ENCODE measurements at regions not wholly inside any gene's neighbourhood (a gene's known extent, or its start where the extent isn't known, plus 50 kb on each side); places are given as distances from the start of the nearest gene placed in this dataset.

DNA sequence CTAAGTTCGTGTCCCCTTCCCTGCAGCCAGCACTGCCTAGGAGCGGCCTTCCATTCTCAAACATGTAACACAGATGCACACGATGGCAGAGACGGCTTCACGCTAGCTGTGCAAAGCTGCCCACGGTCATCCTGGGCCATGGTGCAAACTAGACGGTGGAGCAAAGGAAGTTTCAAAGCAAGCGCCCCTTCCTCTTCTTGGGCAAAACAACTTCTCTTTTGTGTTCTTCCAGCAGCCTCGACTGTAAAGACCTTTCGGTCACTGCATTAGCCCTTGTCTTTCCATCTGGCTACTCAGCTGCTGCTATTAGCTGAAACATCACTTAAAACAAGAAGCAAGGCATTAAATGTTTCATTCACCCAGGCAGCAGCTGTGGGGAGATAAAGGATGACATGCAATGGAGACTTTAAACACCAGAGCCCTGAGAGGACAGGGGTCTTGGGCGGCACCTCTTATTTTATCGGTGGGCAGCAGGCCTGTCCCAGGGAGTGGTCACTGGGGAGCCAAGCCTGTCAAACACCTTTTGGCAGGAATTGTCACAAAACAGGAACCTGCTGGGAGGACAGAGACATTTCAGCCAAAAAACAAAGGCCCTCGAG lies 214.8 kb downstream of the KLF6 start:
- no peaks in the 10 kb centered on the region for H4K20me1 ChIP-seq (ENCODE audit: insufficient read depth, low read length)
- H3K9ac ChIP-seq (ENCODE audit: low read length): no peak overlapping the region
- no peak overlapping the region for H3K4me2 ChIP-seq (ENCODE audit: low read length)
- H3K79me2 ChIP-seq (ENCODE audit: insufficient read depth, low read length): no peaks in the 10 kb centered on the region
- no peak overlapping the region for H3K4me3 ChIP-seq (ENCODE audit: low read depth, low read length, poor library complexity, severe bottlenecking)
- no peaks in the 10 kb centered on the region for H3K9me3 ChIP-seq (ENCODE audit: low read length)
- no peaks in the 10 kb centered on the region for H3K9me2 ChIP-seq (ENCODE audit: low read depth, low read length)
- H3F3A ChIP-seq (ENCODE audit: insufficient read depth, low read length): no peaks in the 10 kb centered on the region
- no peaks in the 10 kb centered on the region for H3K36me3 ChIP-seq (ENCODE audit: insufficient read depth, low read length)
- H2AFZ ChIP-seq (ENCODE audit: low read length): no peak overlapping the region
- no peaks in the 10 kb centered on the region for H3K27me3 ChIP-seq (ENCODE audit: insufficient read depth, low read length)
- H3K4me1 ChIP-seq (ENCODE audit: insufficient read depth, low read length, severe bottlenecking): no peaks in the 10 kb centered on the region
- H3K27ac ChIP-seq (ENCODE audit: low read depth, low read length, poor library complexity, severe bottlenecking): no peak overlapping the region
- TF ChIP-seq CTCF (IDR thresholded peaks at IDR 0.05; ENCODE audit: low read length) (no peak), EZH2 (IDR thresholded peaks at IDR 0.05; ENCODE audit: borderline replicate concordance, low read length) (no peak)

DNA sequence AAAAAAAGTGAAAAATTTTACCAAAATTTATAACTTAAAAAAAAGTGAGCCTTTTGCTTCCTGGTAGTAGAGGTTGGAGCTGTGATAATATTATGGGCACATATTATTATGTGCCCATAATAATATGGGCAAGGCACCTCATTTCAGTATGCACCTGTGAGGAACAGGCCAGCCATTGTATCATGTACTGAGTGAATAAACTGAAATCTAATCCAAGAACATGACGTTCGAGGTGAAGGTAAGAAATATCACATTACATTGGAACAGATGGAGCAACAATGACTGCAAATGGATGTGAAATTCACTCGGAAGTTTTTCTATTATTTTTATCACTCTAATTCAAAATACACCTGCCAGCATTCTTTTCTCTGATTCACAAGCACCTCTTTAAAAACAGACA lies 216.0 kb downstream of the KLF6 start:
- H3K27me3 ChIP-seq (ENCODE audit: insufficient read depth, low read length): no peaks in the 10 kb centered on the region
- no peak overlapping the region for H3K4me3 ChIP-seq (ENCODE audit: low read depth, low read length, poor library complexity, severe bottlenecking)
- H3K27ac ChIP-seq (ENCODE audit: low read depth, low read length, poor library complexity, severe bottlenecking): no peak overlapping the region
- H3K4me1 ChIP-seq (ENCODE audit: insufficient read depth, low read length, severe bottlenecking): no peaks in the 10 kb centered on the region
- H2AFZ ChIP-seq (ENCODE audit: low read length): no peak overlapping the region
- no peaks in the 10 kb centered on the region for H3K79me2 ChIP-seq (ENCODE audit: insufficient read depth, low read length)
- no peaks in the 10 kb centered on the region for H3K9me3 ChIP-seq (ENCODE audit: low read length)
- no peaks in the 10 kb centered on the region for H3K36me3 ChIP-seq (ENCODE audit: insufficient read depth, low read length)
- H3K4me2 ChIP-seq (ENCODE audit: low read length): no peak overlapping the region
- no peaks in the 10 kb centered on the region for H3F3A ChIP-seq (ENCODE audit: insufficient read depth, low read length)
- H4K20me1 ChIP-seq (ENCODE audit: insufficient read depth, low read length): no peaks in the 10 kb centered on the region
- no peak overlapping the region for H3K9ac ChIP-seq (ENCODE audit: low read length)
- H3K9me2 ChIP-seq (ENCODE audit: low read depth, low read length): no peaks in the 10 kb centered on the region
- no peak for TF ChIP-seq CTCF (IDR thresholded peaks at IDR 0.05; ENCODE audit: low read length)
- TF ChIP-seq EZH2 (IDR thresholded peaks at IDR 0.05; ENCODE audit: borderline replicate concordance, low read length): no peak

DNA sequence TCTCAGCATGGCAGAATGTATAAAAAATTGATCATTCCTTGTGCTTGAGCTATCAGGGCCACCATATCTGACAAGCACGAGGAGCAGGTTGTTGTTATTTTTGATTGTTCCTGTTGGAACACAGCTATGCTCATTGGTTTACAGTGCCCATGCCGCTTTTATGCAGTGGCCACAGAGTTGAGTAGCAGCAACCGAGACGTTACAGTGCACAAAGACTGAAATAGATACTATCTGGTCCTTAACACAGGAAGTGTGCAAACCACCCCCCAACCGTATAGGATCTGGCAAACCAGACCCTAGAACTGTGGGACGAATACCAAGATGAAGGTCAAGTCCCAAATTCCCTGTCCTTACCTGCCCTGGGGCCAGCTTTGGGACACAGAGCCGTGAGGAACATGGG lies 216.6 kb downstream of the KLF6 start:
- Histone ChIP-seq H3K27ac (ENCODE audit: low read depth, low read length, poor library complexity, severe bottlenecking) (no peak overlapping the region), H3K36me3 (ENCODE audit: insufficient read depth, low read length) (no peaks in the 10 kb centered on the region), H3K4me2 (ENCODE audit: low read length) (no peak overlapping the region), H3K9me2 (ENCODE audit: low read depth, low read length) (no peaks in the 10 kb centered on the region), H3K9ac (ENCODE audit: low read length) (no peak overlapping the region), H3K4me1 (ENCODE audit: insufficient read depth, low read length, severe bottlenecking) (no peaks in the 10 kb centered on the region), H3F3A (ENCODE audit: insufficient read depth, low read length) (no peaks in the 10 kb centered on the region), H2AFZ (ENCODE audit: low read length) (no peak overlapping the region), H4K20me1 (ENCODE audit: insufficient read depth, low read length) (no peaks in the 10 kb centered on the region), H3K9me3 (ENCODE audit: low read length) (no peaks in the 10 kb centered on the region), H3K4me3 (ENCODE audit: low read depth, low read length, poor library complexity, severe bottlenecking) (no peak overlapping the region), H3K27me3 (ENCODE audit: insufficient read depth, low read length) (no peaks in the 10 kb centered on the region), H3K79me2 (ENCODE audit: insufficient read depth, low read length) (no peaks in the 10 kb centered on the region)
- TF ChIP-seq CTCF (IDR thresholded peaks at IDR 0.05; ENCODE audit: low read length) (no peak), EZH2 (IDR thresholded peaks at IDR 0.05; ENCODE audit: borderline replicate concordance, low read length) (no peak)
